ENCODE measurements at regions not wholly inside any gene's neighbourhood (a gene's known extent, or its start where the extent isn't known, plus 50 kb on each side); places are given as distances from the start of the nearest gene placed in this dataset.

DNA sequence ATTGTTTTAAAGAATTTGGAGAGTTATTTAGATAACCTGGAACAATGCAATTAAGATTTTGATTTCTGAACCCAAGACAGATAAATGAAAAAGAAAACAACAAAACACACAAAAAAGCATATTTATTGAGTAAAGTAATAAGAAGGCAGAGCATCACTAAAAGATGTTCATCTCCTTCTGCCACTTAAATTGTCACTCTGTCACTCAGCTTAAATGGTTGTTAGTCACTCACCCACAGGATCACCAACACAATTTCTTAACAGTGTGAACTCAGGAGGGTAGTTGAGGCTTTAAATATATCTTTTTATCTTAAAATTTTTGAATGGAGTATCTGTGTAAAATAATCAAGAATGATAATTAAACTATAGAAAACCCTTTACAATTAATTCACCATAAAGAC is 1215.5 kb upstream of the PCDH20 start:
- DNase-seq (ENCODE audit: low read depth) = no peak

DNA sequence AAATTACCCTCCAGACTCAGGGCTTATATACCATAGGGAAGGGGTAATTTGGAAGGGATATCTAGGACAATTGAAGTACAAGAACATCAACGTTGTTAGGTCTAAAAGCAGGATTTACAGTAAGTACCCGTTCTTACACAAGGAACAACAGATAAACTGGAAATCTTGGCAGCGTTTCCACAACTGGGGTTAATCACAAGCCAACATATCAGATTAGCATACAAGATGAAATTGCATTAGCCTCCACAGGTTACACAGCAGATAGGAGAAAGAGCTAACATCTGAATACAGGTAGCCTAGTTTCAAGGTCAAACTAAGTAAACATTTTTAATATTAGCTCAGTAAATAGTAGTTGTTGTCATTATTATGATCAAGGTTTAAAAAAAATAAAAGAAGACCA is 1214.0 kb upstream of the PCDH20 start:
- DNase-seq (ENCODE audit: low read depth) = no peak

DNA sequence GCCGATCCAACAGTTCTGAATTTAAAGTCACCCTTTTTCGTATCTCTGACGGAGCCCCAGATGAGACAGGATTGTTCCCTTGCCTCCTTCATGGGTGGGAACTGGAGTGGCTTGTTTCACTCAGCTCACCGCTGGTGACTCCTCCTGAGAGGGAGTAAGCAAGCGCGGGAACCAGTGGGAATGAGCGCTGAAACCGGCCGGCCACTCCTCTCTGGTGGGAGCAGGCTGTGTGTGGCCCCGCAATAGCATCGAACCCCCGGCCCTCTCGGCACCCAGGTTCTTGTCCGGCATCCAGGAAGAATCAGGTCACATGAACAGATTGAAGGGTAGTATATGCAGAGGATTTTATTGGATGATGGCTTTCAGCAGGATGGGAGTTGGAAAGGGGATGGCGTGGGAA is 1211.6 kb upstream of the PCDH20 start:
- DNase-seq (ENCODE audit: low read depth) = no peak

- DNase-seq (ENCODE audit: low read depth) = no peak
Observed at GRCh38 chr13:62626771-62627170, 1211.1 kb upstream of the PCDH20 start.

GRCh38 chr13:62625214-62625881 is 1209.7 kb upstream of the PCDH20 start:
- no peak for DNase-seq (ENCODE audit: low read depth)

DNA sequence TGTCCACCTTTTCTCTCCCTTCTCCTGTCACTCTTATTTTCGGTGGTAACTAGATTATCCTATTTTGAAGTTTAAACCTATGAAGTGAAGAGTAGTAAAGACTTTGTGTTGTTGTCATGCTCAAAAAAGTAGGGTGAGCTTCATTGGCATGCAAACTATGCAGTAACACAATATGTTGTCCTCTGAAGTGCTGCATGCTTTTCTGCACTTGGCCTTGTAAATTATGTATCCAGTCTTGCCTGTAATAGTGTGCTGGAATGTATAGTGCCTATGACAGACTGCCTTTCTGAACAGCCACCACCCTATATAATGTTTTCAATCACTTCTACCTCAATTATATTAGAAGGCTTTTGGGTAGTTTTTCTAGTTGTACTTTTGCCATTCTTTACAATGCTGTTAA is 1198.2 kb upstream of the PCDH20 start:
- no peak for DNase-seq (ENCODE audit: low read depth)

GRCh38 chr13:62611343-62611742 is 1195.7 kb upstream of the PCDH20 start:
- no peak for DNase-seq (ENCODE audit: low read depth)

GRCh38 chr13:62598708-62599107 is 1183.1 kb upstream of the PCDH20 start:
- DNase-seq (ENCODE audit: low read depth) = no peak

DNA sequence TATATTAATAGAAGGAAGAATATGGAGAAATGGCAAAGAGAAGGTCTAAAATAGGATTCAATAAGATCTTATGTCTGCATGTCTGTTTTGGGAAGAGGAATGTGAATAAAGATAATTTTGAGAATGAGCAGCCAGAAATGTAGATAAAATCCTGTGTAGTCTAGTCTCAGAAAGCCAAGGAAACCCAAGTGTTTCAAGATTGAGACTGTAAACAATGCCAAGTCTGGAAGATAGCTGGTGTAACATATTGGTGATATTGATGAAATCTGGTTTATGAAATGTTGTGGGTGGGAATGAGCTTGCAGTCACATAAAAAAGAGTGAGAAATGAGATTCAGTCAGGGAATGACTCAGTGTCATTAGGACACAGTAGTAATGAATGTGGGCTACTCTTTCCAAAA is 1180.3 kb upstream of the PCDH20 start:
- DNase-seq (ENCODE audit: low read depth) = no peak

GRCh38 chr13:62593804-62594203 is 1178.2 kb upstream of the PCDH20 start:
- no peak for DNase-seq (ENCODE audit: low read depth)

GRCh38 chr13:62583466-62583865 is 1167.8 kb upstream of the PCDH20 start:
- no peak for DNase-seq (ENCODE audit: low read depth)

GRCh38 chr13:62578402-62578801 is 1162.8 kb upstream of the PCDH20 start:
- DNase-seq (ENCODE audit: low read depth) = no peak

GRCh38 chr13:62564770-62565169 is 1149.1 kb upstream of the PCDH20 start:
- no peak for DNase-seq (ENCODE audit: low read depth)

- DNase-seq (ENCODE audit: low read depth) = no peak
Observed at GRCh38 chr13:62563251-62563650, 1147.6 kb upstream of the PCDH20 start.

GRCh38 chr13:62556978-62557377 is 1141.3 kb upstream of the PCDH20 start:
- DNase-seq (ENCODE audit: low read depth) = no peak

GRCh38 chr13:62551588-62551987 is 1135.9 kb upstream of the PCDH20 start:
- no peak for DNase-seq (ENCODE audit: low read depth)

DNA sequence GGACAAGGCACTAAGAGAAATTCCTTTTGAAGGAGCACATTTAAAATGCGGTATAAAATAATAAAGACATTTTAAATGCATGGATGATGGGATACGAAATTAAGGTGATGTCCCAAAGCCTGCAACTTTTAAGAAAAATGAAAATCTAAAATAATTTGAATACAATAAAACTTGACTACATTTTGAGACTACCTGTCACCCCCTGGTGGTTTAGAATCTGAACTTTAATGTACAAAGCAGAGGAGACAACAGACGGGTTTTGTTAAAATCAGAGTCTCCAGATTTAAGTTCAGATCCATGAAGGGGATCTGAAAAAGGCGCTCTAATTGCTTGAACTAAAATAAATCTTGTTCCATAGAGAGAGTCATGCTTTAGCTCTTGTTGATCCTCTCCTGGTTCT is 1129.3 kb upstream of the PCDH20 start:
- no peak for DNase-seq (ENCODE audit: low read depth)

- DNase-seq (ENCODE audit: low read depth) = no peak
Observed at GRCh38 chr13:62537593-62537992, 1121.9 kb upstream of the PCDH20 start.

DNA sequence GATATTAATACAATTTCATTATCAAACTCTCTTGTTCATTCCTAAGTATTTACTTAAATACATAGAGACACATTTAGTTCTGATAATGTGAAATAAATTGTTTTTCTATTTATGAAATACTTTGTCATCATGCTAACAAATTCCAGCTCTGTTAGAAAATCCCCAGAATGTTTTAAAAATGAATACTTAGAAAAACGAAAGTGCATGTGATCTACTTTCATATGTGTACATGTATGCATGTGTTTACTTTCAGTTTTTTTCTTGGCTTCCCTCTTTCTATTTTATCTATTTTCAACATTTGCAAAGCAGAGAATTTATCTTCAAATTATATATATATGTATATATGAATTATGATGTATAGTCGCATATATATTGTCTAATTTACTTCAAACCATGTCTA is 1110.0 kb upstream of the PCDH20 start:
- DNase-seq (ENCODE audit: low read depth) = no peak

DNA sequence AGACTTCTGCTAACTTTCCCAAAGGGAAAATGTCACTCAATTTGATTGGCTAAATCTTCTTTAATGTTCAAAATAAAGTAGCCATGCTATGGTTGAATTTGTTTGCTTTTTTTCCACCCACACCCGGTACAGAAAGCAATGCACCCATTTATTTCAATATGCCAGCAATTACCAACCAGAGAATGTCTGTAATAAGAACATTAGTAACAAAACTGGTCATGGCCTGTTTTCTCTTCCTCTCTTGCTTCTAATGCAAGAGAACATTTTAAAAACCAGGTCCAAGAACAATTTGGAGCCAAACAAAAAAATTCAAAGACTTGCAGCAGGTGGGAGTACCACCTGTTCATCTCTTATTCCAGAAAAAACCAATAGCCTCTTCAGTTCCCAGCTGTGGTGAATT is 1108.8 kb upstream of the PCDH20 start:
- DNase-seq (ENCODE audit: low read depth) = no peak

- no peak for DNase-seq (ENCODE audit: low read depth)
Observed at GRCh38 chr13:62524061-62524460, 1108.4 kb upstream of the PCDH20 start.

DNA sequence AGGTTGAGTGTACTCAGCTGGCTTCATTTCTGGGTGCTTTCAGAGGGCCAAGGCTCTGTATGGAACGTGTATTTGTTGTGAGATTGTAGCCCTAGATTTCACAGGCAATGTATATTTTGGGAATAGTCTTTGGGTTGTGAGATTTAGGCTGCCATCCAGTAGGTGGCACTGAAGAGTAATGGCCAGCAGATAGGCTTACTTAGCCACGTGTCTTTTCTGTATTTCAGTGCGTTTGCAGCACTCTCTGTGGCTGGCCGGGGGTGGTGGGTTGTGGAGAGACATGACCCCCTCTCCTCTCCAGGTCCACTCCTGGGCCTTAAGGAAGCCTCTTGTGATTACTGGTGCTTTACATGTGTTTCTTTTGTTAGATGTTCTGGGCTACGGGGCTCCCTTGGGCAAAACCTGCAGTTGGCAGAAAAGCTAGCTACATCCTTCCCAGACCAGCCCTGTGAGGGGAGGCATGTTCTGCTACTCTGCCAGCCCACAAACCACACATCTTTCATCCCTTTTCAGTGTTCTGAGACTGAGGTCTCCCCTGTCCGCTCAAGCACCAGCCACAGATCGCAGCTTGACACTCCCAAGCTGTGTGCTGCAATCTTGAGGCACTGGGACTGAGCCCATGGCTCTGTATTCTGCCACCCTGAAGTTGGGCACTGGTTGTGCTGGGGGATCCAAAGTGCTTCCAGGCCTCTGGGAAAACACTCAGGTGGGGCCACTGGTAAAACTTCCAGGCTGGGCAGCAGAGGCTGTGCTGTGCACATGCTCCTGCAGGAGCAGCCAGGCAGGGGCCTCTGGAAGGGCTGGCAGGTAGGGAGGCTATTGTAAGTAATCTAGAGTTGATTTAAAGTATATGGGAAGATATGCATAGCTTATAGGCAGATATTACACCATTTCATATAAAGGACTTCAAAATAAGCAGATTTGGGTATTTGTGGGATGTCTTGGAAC is 1096.8 kb upstream of the PCDH20 start:
- DNase-seq (ENCODE audit: low read depth) = no peak

DNA sequence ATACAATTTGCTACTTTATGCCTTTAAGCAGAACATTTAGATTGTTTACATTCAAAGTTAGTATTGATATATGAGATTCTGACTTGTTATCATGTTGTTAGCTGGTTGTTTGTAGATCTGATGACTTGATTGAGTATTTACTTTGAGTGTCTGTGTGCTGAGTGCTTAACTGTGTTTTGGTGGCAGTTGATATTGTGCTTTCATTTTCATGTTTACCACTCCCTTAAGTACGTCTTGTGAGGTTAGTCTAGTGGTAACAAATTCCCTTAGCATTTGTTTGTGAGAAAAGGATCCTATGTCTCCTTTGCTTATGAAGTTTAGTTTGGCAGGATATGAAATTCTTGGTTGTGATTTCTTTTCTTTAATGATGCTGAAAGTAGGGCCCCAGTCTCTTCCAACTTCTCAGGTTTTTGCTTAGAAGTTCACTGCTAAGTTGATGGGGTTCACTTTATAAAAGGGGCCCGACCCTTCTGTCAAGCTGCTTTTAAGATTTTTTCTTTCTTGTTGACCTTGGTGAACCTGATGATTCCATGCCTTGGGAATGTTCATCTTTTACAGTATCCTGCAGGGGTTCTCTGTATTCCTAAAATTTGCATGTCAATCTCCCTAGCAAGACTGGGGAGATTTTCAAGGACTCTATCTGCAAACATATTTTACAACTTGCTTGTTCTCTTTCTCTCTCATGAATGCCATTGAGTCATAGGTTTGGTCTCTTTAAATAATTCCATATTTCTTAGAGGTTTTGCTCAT is 1095.4 kb upstream of the PCDH20 start:
- no peak for DNase-seq (ENCODE audit: low read depth)
